GM12878 (cell line): ENCODE measurements at regions not wholly inside any gene's neighbourhood (a gene's known extent, or its start where the extent isn't known, plus 50 kb on each side); places are given as distances from the start of the nearest gene placed in this dataset.

Experiments
- CTCF ChIP-seq, 3 experiments: IDR thresholded peaks in 2 of 3; conservative IDR thresholded peaks in 1 of 3; 2 replicates each; pipeline ENCODE4 v1.5.1; 2011; ENCODE audit warnings: low read depth in 3 of 3, low read length in 3 of 3, mild to moderate bottlenecking in 3 of 3, control low read depth in 2 of 3, moderate library complexity in 2 of 3, inconsistent platforms in 1 of 3, mixed read lengths in 1 of 3; ENCODE audit not compliant: control insufficient read depth in 2 of 3, insufficient read depth in 1 of 3; ENCODE audit errors: extremely low read depth in 1 of 3
- MAX ChIP-seq: IDR thresholded peaks from 2 replicates; pipeline ENCODE4 v1.6.1; 2012; ENCODE audit warnings: low read depth, low read length, improper control_type of control experiment
- NBN ChIP-seq: fragments of 450-650 bp; IDR thresholded peaks from 2 replicates; pipeline ENCODE4 v1.6.1; 2016
- TAF1 ChIP-seq: IDR thresholded peaks from 2 replicates; pipeline ENCODE4 v1.6.1; 2011; ENCODE audit warnings: mild to moderate bottlenecking, low read depth, low read length, borderline replicate concordance

- TF ChIP-seq MAX (no peak), CTCF (IDR thresholded peaks at IDR 0.05 in 2 of 3, conservative IDR thresholded peaks at IDR 0.05 in 1 of 3; ENCODE audit: control insufficient read depth in 2 of 3, extremely low read depth in 1 of 3, insufficient read depth in 1 of 3, low read depth in 3 of 3, low read length in 3 of 3) (no peak), NBN (no peak), TAF1 (no peak)
These were observed 385.6 kb upstream of the LRRC4C start for GRCh38 chr11:41845066-41845465.
